ENCODE measurements at regions not wholly inside any gene's neighbourhood (a gene's known extent, or its start where the extent isn't known, plus 50 kb on each side); places are given as distances from the start of the nearest gene placed in this dataset.
"Not testable (repeated sequence)": the region's sequence is repeated elsewhere in the genome, so short reads cannot be mapped to it uniquely, and the experiment has no call there.

DNA sequence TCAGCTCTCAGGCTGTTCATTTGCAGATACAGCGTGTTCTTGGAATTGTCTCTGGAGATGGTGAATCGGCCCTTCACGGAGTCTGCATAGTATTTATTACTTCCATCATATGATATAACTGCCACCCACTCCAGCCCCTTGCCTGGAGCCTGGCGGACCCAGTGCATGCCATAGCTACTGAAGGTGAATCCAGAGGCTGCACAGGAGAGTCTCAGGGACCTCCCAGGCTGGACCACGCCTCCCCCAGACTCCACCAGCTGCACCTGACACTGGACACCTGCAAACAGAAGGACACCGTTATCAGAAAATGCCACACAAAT is 808.7 kb downstream of the TMEM121 start:
- TF ChIP-seq, protein P1, sequence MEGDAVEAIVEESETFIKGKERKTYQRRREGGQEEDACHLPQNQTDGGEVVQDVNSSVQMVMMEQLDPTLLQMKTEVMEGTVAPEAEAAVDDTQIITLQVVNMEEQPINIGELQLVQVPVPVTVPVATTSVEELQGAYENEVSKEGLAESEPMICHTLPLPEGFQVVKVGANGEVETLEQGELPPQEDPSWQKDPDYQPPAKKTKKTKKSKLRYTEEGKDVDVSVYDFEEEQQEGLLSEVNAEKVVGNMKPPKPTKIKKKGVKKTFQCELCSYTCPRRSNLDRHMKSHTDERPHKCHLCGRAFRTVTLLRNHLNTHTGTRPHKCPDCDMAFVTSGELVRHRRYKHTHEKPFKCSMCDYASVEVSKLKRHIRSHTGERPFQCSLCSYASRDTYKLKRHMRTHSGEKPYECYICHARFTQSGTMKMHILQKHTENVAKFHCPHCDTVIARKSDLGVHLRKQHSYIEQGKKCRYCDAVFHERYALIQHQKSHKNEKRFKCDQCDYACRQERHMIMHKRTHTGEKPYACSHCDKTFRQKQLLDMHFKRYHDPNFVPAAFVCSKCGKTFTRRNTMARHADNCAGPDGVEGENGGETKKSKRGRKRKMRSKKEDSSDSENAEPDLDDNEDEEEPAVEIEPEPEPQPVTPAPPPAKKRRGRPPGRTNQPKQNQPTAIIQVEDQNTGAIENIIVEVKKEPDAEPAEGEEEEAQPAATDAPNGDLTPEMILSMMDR (conservative IDR thresholded peaks at IDR 0.05 in 1 of 2, IDR thresholded peaks at IDR 0.05 in 1 of 2; ENCODE audit: low read depth in 1 of 2, low read length in 2 of 2) = not testable (repeated sequence)
- TF ChIP-seq EZH2 (IDR thresholded peaks at IDR 0.05; ENCODE audit: low read length, missing control alignments) = not testable (repeated sequence)
